RPMI7951 (cell line): ENCODE measurements at regions not wholly inside any gene's neighbourhood (a gene's known extent, or its start where the extent isn't known, plus 50 kb on each side); places are given as distances from the start of the nearest gene placed in this dataset.
"Not testable (repeated sequence)": the region's sequence is repeated elsewhere in the genome, so short reads cannot be mapped to it uniquely, and the experiment has no call there.

Source experiments
- DNase-seq: peaks from one replicate; pipeline ENCODE4 v3.0.0-alpha.2; 2012; ENCODE audit warnings: low read depth

- no peak for DNase-seq
These were observed 353.6 kb upstream of the SFSWAP start for GRCh38 chr12:131357185-131357747.

GRCh38 chr12:131357920-131358319, 353.0 kb upstream of the SFSWAP start:
- DNase-seq = no peak

GRCh38 chr12:131362291-131363211, 348.3 kb upstream of the SFSWAP start:
- DNase-seq = no peak

- no peak for DNase-seq
These were observed 347.5 kb upstream of the SFSWAP start for GRCh38 chr12:131363393-131363792.

GRCh38 chr12:131363841-131364495, 346.9 kb upstream of the SFSWAP start:
- DNase-seq = no peak

- DNase-seq = no peak
These were observed 345.7 kb upstream of the SFSWAP start for GRCh38 chr12:131364903-131365820.

- DNase-seq = no peak
These were observed 345.0 kb upstream of the SFSWAP start for GRCh38 chr12:131365821-131366260.

GRCh38 chr12:131366261-131366871, 344.5 kb upstream of the SFSWAP start:
- DNase-seq = no peak

GRCh38 chr12:131367067-131367982, 343.6 kb upstream of the SFSWAP start:
- not testable (repeated sequence) for DNase-seq

- no peak for DNase-seq
These were observed 342.8 kb upstream of the SFSWAP start for GRCh38 chr12:131367983-131368667.

GRCh38 chr12:131368668-131369071, 342.2 kb upstream of the SFSWAP start:
- no peak for DNase-seq

- DNase-seq = no peak
These were observed 341.6 kb upstream of the SFSWAP start for GRCh38 chr12:131369094-131369845.

- DNase-seq = no peak
These were observed 340.6 kb upstream of the SFSWAP start for GRCh38 chr12:131370321-131370720.

GRCh38 chr12:131370791-131371347, 340.0 kb upstream of the SFSWAP start:
- no peak for DNase-seq

- no peak for DNase-seq
These were observed 339.3 kb upstream of the SFSWAP start for GRCh38 chr12:131371401-131372170.

GRCh38 chr12:131372171-131372475, 338.8 kb upstream of the SFSWAP start:
- no peak for DNase-seq

GRCh38 chr12:131372706-131373195, 338.1 kb upstream of the SFSWAP start:
- DNase-seq = no peak
